ENCODE measurements at regions not wholly inside any gene's neighbourhood (a gene's known extent, or its start where the extent isn't known, plus 50 kb on each side); places are given as distances from the start of the nearest gene placed in this dataset.

DNA sequence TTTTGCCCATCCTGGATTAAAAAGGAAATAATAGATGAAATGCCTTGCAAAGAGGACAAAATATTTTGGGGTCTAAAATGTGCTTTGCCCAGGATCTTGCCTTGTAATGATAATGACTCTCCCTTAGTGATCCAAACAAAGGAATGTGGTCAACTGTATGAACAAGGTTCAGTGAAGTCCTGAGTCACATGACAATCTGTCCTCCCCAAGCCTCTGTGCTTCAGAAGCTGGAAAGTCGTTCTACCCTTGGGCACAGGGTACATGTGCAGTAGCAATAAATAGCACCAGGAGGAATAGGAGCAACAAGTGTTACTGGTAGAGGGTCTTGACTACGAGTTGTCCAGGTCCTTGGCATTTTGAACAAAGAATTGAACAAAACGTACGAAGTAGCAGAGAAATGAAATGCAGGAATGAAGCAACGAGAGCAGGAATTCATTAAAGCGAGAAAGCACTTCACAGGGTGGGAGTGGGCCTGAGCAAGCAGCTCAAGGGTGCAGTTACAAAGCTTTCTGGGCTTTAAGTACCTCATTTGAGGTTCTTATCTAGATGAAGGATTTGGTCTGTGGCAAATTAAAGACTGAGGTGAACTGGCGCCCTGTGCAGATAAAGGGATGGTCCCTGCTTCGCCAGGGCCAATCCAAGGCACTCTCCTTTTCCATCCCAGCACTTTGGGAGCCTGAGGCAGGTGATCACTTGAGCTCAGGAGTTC lies 65.8 kb downstream of the RESF1 start:
- no peak overlapping the region for H3K4me3 ChIP-seq (ENCODE audit: low read depth, low read length)
- no peak for DNase-seq (ENCODE audit: low read depth)
- TF ChIP-seq, protein P1, sequence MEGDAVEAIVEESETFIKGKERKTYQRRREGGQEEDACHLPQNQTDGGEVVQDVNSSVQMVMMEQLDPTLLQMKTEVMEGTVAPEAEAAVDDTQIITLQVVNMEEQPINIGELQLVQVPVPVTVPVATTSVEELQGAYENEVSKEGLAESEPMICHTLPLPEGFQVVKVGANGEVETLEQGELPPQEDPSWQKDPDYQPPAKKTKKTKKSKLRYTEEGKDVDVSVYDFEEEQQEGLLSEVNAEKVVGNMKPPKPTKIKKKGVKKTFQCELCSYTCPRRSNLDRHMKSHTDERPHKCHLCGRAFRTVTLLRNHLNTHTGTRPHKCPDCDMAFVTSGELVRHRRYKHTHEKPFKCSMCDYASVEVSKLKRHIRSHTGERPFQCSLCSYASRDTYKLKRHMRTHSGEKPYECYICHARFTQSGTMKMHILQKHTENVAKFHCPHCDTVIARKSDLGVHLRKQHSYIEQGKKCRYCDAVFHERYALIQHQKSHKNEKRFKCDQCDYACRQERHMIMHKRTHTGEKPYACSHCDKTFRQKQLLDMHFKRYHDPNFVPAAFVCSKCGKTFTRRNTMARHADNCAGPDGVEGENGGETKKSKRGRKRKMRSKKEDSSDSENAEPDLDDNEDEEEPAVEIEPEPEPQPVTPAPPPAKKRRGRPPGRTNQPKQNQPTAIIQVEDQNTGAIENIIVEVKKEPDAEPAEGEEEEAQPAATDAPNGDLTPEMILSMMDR (conservative IDR thresholded peaks at IDR 0.05; ENCODE audit: low read depth, low read length), result no peak

DNA sequence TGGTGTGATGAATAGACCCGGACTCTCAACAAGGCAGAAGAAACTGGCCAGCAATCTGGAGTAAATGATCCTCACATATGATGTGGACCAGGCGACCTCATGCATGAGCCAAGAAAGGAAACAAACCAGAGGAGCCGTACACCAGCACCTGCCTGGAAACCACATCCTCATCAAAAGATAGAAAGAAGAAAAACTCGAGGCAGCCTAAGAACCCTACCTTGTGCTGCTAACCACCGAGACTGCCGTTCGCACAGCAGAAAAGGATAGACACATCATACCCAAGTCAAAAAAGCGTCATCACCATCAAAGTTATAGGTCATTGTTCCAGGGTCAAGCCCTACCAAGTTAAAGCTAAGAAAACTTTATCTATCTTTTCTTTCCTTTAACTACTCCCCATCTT lies 66.7 kb downstream of the RESF1 start:
- DNase-seq (ENCODE audit: low read depth), result no peak
- no peak overlapping the region for H3K4me3 ChIP-seq (ENCODE audit: low read depth, low read length)
- TF ChIP-seq, protein P1 (conservative IDR thresholded peaks at IDR 0.05; ENCODE audit: low read depth, low read length), result no peak

DNA sequence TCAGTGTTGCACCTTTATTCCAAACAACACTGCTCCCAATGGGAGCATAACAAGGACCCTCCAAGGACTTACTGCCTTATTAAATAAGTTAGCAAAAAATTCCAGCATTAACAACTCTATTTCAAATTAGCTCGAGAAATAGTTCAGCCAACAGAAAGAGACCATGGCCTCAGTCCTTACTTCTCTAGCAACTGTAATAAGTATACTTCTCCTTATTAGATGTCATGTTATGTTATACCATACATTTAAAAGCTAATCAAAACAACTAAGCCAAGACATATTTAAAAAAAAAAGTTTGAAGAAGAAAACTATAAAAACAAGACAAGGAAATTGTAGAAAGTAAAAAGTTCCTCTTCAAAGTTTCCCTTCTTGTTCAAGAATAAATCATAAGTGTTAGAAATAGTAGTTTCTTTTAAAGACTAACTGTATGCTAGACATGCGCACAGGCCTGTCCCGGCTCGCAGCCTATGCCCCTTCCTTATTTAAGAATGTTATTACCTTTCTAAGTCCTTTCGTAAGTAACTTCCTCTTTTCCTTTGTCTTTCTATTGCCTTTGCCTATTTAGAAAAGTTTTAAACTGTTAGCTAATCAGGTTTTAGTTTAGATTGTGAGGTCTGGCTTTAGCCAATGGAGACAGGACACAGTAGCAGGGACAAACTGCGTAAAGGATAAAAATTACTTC lies 68.6 kb downstream of the RESF1 start:
- DNase-seq (ENCODE audit: low read depth), result no peak
- H3K4me3 ChIP-seq (ENCODE audit: low read depth, low read length), result no peak overlapping the region
- TF ChIP-seq, protein P1 (conservative IDR thresholded peaks at IDR 0.05; ENCODE audit: low read depth, low read length), result no peak

DNA sequence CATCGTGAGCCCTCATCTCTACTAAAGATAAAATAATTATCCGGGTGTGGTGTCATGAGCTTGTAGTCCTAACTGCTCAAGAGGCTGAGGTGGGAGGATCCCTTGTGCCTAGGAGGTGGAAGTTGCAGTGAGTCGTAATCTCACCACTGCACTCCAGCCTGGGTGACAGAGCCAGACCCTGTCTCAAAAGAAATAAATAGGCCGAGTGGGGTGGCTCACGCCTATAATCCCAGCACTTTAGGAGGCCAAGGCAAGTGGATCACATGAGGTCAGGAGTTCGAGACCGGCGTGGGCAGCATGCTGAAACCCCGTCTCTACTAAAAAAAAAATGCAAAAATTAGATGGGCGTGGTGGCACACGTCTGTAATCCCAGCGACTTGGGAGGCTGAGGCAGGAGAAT lies 70.9 kb downstream of the RESF1 start:
- no peak overlapping the region for H3K4me3 ChIP-seq (ENCODE audit: low read depth, low read length)
- DNase-seq (ENCODE audit: low read depth), result no peak
- TF ChIP-seq, protein P1 (conservative IDR thresholded peaks at IDR 0.05; ENCODE audit: low read depth, low read length), result no peak

DNA sequence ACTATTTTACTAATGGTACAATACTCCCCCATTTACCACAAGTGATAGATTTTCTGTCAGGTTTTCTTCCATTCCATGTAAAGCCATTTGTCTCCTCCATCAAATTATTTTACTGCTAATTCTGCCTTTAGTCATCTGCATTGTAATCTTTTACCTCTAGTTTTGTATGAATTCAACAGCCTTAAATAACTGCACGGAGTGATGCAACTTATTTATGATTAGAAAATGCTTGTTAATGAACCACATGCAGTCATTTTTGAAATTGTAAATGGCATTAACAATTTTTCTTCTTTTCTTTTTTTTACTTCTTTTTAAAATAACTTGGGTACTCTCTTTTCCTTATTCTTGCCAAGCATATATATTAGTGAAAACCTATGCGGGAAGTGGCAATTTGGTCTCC lies 71.5 kb downstream of the RESF1 start:
- TF ChIP-seq, protein P1 (conservative IDR thresholded peaks at IDR 0.05; ENCODE audit: low read depth, low read length), result no peak
- DNase-seq (ENCODE audit: low read depth), result no peak
- no peak overlapping the region for H3K4me3 ChIP-seq (ENCODE audit: low read depth, low read length)

DNA sequence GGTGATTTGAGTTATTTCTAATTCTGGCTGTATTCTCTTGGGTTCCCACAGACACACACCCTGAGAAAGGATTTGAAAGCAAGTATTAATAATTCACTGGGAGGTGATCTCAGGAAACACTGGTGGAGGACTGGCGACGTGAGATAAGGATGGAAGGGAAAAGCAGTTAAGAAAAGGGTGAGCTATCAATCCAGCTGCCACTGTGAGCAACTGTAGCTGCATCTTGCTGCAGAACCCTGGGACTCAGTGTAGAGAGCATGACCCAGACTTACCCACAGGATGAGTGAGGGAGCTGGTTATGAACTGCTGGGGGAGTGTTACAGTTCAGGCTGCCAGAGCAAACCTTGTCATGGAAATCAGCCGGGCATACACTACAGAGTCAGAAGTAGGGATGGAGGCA lies 71.9 kb downstream of the RESF1 start:
- peak; percentile 11 for DNase-seq (ENCODE audit: low read depth)
- TF ChIP-seq, protein P1 (conservative IDR thresholded peaks at IDR 0.05; ENCODE audit: low read depth, low read length), result no peak

More for the DNA sequence above, 71.9 kb downstream of the RESF1 start:
- no peak overlapping the region for H3K4me3 ChIP-seq (ENCODE audit: low read depth, low read length)

All from choroid plexus epithelial cell (primary cell).